ENCODE measurements at regions not wholly inside any gene's neighbourhood (a gene's known extent, or its start where the extent isn't known, plus 50 kb on each side); places are given as distances from the start of the nearest gene placed in this dataset.
A peak's percentile ranks its signal among the peaks of the same experiment; 100 is the strongest.

GRCh38 chrX:16461968-16462367 is 188.0 kb upstream of the S100G start:
- H3K27me3 ChIP-seq (ENCODE audit: control insufficient read depth, insufficient read depth, low read length), result peaks cover 30% of the 10 kb centered on the region
- H3K9me3 ChIP-seq (replicated peaks; ENCODE audit: control insufficient read depth, low read depth, low read length), result no peaks in the 10 kb centered on the region
- no peak for DNase-seq
- 100% methylated on average over 1 of the region's 1 CpG for WGBS (ENCODE audit: insufficient coverage)
- H3K36me3 ChIP-seq (ENCODE audit: control insufficient read depth, insufficient read depth, low read length), result no peaks in the 10 kb centered on the region
- H3K4me1 ChIP-seq (ENCODE audit: control insufficient read depth, insufficient read depth, low read length), result no peaks in the 10 kb centered on the region
- H3K27ac ChIP-seq (ENCODE audit: low read length), result no peak overlapping the region
- no peak overlapping the region for H3K4me3 ChIP-seq (ENCODE audit: low read length)

- no peaks in the 10 kb centered on the region for H3K4me1 ChIP-seq (ENCODE audit: control insufficient read depth, insufficient read depth, low read length)
- H3K36me3 ChIP-seq (ENCODE audit: control insufficient read depth, insufficient read depth, low read length), result no peaks in the 10 kb centered on the region
- peak; percentile 71 for DNase-seq
- no peaks in the 10 kb centered on the region for H3K9me3 ChIP-seq (replicated peaks; ENCODE audit: control insufficient read depth, low read depth, low read length)
- no peak overlapping the region for H3K27ac ChIP-seq (ENCODE audit: low read length)
- no peak overlapping the region for H3K4me3 ChIP-seq (ENCODE audit: low read length)
- WGBS (ENCODE audit: insufficient coverage), result 27% methylated on average over 5 of the region's 6 CpGs
- peaks cover 31% of the 10 kb centered on the region for H3K27me3 ChIP-seq (ENCODE audit: control insufficient read depth, insufficient read depth, low read length)
Measured at GRCh38 chrX:16462912-16463311, 187.0 kb upstream of the S100G start.

- no peaks in the 10 kb centered on the region for H3K4me1 ChIP-seq (ENCODE audit: control insufficient read depth, insufficient read depth, low read length)
- no peak overlapping the region for H3K4me3 ChIP-seq (ENCODE audit: low read length)
- no peaks in the 10 kb centered on the region for H3K36me3 ChIP-seq (ENCODE audit: control insufficient read depth, insufficient read depth, low read length)
- DNase-seq, result no peak
- H3K27ac ChIP-seq (ENCODE audit: low read length), result no peak overlapping the region
- H3K9me3 ChIP-seq (replicated peaks; ENCODE audit: control insufficient read depth, low read depth, low read length), result no peaks in the 10 kb centered on the region
- no CpG with 5 or more reads among the region's 4 CpGs for WGBS (ENCODE audit: insufficient coverage)
- peaks cover 35% of the 10 kb centered on the region for H3K27me3 ChIP-seq (ENCODE audit: control insufficient read depth, insufficient read depth, low read length)
Measured at GRCh38 chrX:16464369-16464768, 185.6 kb upstream of the S100G start.

GRCh38 chrX:16465081-16465876 is 184.7 kb upstream of the S100G start:
- Histone ChIP-seq H3K27me3 (ENCODE audit: control insufficient read depth, insufficient read depth, low read length) (peaks cover 41% of the 10 kb centered on the region), H3K4me1 (ENCODE audit: control insufficient read depth, insufficient read depth, low read length) (no peaks in the 10 kb centered on the region), H3K27ac (ENCODE audit: low read length) (no peak overlapping the region), H3K9me3 (replicated peaks; ENCODE audit: control insufficient read depth, low read depth, low read length) (no peaks in the 10 kb centered on the region), H3K4me3 (ENCODE audit: low read length) (no peak overlapping the region), H3K36me3 (ENCODE audit: control insufficient read depth, insufficient read depth, low read length) (no peaks in the 10 kb centered on the region)
- DNase-seq, result no peak
- WGBS (ENCODE audit: insufficient coverage), result no CpG with 5 or more reads among the region's 5 CpGs

- Histone ChIP-seq H3K27me3 (ENCODE audit: control insufficient read depth, insufficient read depth, low read length) (peaks cover 39% of the 10 kb centered on the region), H3K4me3 (ENCODE audit: low read length) (no peak overlapping the region), H3K4me1 (ENCODE audit: control insufficient read depth, insufficient read depth, low read length) (no peaks in the 10 kb centered on the region), H3K27ac (ENCODE audit: low read length) (no peak overlapping the region), H3K36me3 (ENCODE audit: control insufficient read depth, insufficient read depth, low read length) (no peaks in the 10 kb centered on the region), H3K9me3 (replicated peaks; ENCODE audit: control insufficient read depth, low read depth, low read length) (no peaks in the 10 kb centered on the region)
- 92% methylated on average over 2 of the region's 7 CpGs for WGBS (ENCODE audit: insufficient coverage)
- no peak for DNase-seq
Measured at GRCh38 chrX:16466640-16467432, 183.1 kb upstream of the S100G start.

- H3K4me3 ChIP-seq (ENCODE audit: low read length), result no peak overlapping the region
- peaks cover 37% of the 10 kb centered on the region for H3K27me3 ChIP-seq (ENCODE audit: control insufficient read depth, insufficient read depth, low read length)
- no peaks in the 10 kb centered on the region for H3K4me1 ChIP-seq (ENCODE audit: control insufficient read depth, insufficient read depth, low read length)
- no peaks in the 10 kb centered on the region for H3K9me3 ChIP-seq (replicated peaks; ENCODE audit: control insufficient read depth, low read depth, low read length)
- H3K27ac ChIP-seq (ENCODE audit: low read length), result no peak overlapping the region
- WGBS (ENCODE audit: insufficient coverage), result 100% methylated on average over 2 of the region's 5 CpGs
- DNase-seq, result no peak
- no peaks in the 10 kb centered on the region for H3K36me3 ChIP-seq (ENCODE audit: control insufficient read depth, insufficient read depth, low read length)
Measured at GRCh38 chrX:16469870-16470269, 180.1 kb upstream of the S100G start.

- no peak for DNase-seq
- no peaks in the 10 kb centered on the region for H3K36me3 ChIP-seq (ENCODE audit: control insufficient read depth, insufficient read depth, low read length)
- no peaks in the 10 kb centered on the region for H3K9me3 ChIP-seq (replicated peaks; ENCODE audit: control insufficient read depth, low read depth, low read length)
- peaks cover 26% of the 10 kb centered on the region for H3K27me3 ChIP-seq (ENCODE audit: control insufficient read depth, insufficient read depth, low read length)
- no CpG with 5 or more reads among the region's 1 CpG for WGBS (ENCODE audit: insufficient coverage)
- H3K27ac ChIP-seq (ENCODE audit: low read length), result no peak overlapping the region
- H3K4me3 ChIP-seq (ENCODE audit: low read length), result no peak overlapping the region
- no peaks in the 10 kb centered on the region for H3K4me1 ChIP-seq (ENCODE audit: control insufficient read depth, insufficient read depth, low read length)
Measured at GRCh38 chrX:16472345-16472744, 177.6 kb upstream of the S100G start.

GRCh38 chrX:16474511-16474910 is 175.4 kb upstream of the S100G start:
- no peaks in the 10 kb centered on the region for H3K36me3 ChIP-seq (ENCODE audit: control insufficient read depth, insufficient read depth, low read length)
- 96% methylated on average over 3 of the region's 4 CpGs for WGBS (ENCODE audit: insufficient coverage)
- peaks cover 21% of the 10 kb centered on the region for H3K27me3 ChIP-seq (ENCODE audit: control insufficient read depth, insufficient read depth, low read length)
- no peaks in the 10 kb centered on the region for H3K9me3 ChIP-seq (replicated peaks; ENCODE audit: control insufficient read depth, low read depth, low read length)
- H3K27ac ChIP-seq (ENCODE audit: low read length), result no peak overlapping the region
- no peak overlapping the region for H3K4me3 ChIP-seq (ENCODE audit: low read length)
- H3K4me1 ChIP-seq (ENCODE audit: control insufficient read depth, insufficient read depth, low read length), result no peaks in the 10 kb centered on the region
- no peak for DNase-seq

- DNase-seq, result no peak
- WGBS (ENCODE audit: insufficient coverage), result no CpG with 5 or more reads among the region's 8 CpGs
- Histone ChIP-seq H3K27me3 (ENCODE audit: control insufficient read depth, insufficient read depth, low read length) (peaks cover 23% of the 10 kb centered on the region), H3K4me3 (ENCODE audit: low read length) (no peak overlapping the region), H3K4me1 (ENCODE audit: control insufficient read depth, insufficient read depth, low read length) (no peaks in the 10 kb centered on the region), H3K27ac (ENCODE audit: low read length) (no peak overlapping the region), H3K9me3 (replicated peaks; ENCODE audit: control insufficient read depth, low read depth, low read length) (no peaks in the 10 kb centered on the region), H3K36me3 (ENCODE audit: control insufficient read depth, insufficient read depth, low read length) (no peaks in the 10 kb centered on the region)
Measured at GRCh38 chrX:16476009-16476408, 173.9 kb upstream of the S100G start.

- 83% methylated on average over 1 of the region's 2 CpGs for WGBS (ENCODE audit: insufficient coverage)
- no peak overlapping the region for H3K27ac ChIP-seq (ENCODE audit: low read length)
- H3K9me3 ChIP-seq (replicated peaks; ENCODE audit: control insufficient read depth, low read depth, low read length), result no peaks in the 10 kb centered on the region
- peaks cover 21% of the 10 kb centered on the region for H3K27me3 ChIP-seq (ENCODE audit: control insufficient read depth, insufficient read depth, low read length)
- no peak overlapping the region for H3K4me3 ChIP-seq (ENCODE audit: low read length)
- no peaks in the 10 kb centered on the region for H3K36me3 ChIP-seq (ENCODE audit: control insufficient read depth, insufficient read depth, low read length)
- DNase-seq, result no peak
- no peaks in the 10 kb centered on the region for H3K4me1 ChIP-seq (ENCODE audit: control insufficient read depth, insufficient read depth, low read length)
Measured at GRCh38 chrX:16476692-16477091, 173.3 kb upstream of the S100G start.

Data from muscle of leg (tissue), 3 donors.